GM19324 (cell line): ENCODE measurements at regions not wholly inside any gene's neighbourhood (a gene's known extent, or its start where the extent isn't known, plus 50 kb on each side); places are given as distances from the start of the nearest gene placed in this dataset.
"Not testable (repeated sequence)": the region's sequence is repeated elsewhere in the genome, so short reads cannot be mapped to it uniquely, and the experiment has no call there.

Experiments
- ATAC-seq: cut with Tn5 transposase; IDR thresholded peaks from one replicate; pipeline ENCODE4 v1.9.1; 2021; ENCODE audit warnings: mild to moderate bottlenecking, moderate library complexity; ENCODE audit not compliant: unreplicated experiment, low FRiP score

- peak; percentile 96 for ATAC-seq
Measured at GRCh38 chr12:90515199-90516175, 439.5 kb downstream of the CCER1 start.

DNA sequence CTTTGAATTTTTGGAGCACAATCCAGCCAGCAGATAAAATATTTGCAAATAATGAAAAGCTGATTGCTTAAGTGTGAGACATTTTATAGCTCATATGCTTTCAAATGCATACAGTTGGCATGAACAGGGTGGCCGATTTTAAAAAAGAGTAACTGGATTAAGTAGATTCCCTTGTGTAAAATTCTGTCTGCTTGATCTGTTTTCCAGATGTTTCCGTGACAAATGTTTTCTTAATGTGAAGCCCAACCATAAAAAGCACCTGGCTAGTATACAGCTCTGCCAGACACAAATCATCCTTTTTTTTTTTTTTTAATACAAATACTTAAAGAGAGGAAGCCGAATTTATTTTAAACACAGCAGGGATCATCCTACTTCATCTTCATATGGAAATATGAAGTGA, 440.7 kb downstream of the CCER1 start:
- no peak for ATAC-seq

GRCh38 chr12:90512518-90512917, 442.5 kb downstream of the CCER1 start:
- no peak for ATAC-seq

- no peak for ATAC-seq
Measured at GRCh38 chr12:90510948-90511347, 444.0 kb downstream of the CCER1 start.

GRCh38 chr12:90504806-90505205, 450.2 kb downstream of the CCER1 start:
- no peak for ATAC-seq

- ATAC-seq = no peak
Measured at GRCh38 chr12:90502070-90502469, 452.9 kb downstream of the CCER1 start.

DNA sequence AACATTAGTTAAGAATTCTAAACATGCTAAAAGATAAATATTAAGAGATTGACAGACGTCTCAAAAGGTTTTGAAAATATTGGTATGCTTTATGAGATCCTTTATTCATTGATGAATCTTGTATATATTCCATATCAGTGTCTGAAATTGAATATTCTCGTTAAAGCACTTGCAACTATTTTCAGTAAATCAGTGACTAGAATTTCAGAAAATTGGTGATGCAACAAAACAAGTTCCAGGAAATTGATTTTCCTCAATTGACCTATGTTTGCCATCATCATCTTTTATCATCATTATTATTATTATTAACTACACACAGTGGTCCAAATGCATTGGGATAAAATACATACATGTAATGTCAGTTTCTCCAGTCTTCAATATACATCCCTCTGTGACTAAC, 453.6 kb downstream of the CCER1 start:
- no peak for ATAC-seq

DNA sequence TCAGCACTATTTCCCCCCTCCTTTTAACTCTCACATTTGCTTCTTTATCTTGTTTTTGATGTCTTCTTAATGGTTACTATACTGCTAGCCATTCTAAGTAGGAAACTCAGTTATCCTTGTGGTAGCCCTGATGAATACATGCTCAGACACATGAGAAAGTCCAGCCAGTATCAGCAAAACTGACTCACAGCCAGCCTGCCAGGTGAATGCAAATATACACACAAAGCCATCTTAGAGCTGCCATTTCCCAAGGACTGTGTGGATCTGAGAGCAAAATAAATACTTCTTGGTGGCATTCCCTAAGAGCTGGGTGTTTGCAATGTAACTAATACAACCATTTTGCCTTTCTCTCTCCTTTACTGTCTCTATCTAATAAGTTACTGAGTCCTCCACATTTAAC, 455.2 kb downstream of the CCER1 start:
- no peak for ATAC-seq

DNA sequence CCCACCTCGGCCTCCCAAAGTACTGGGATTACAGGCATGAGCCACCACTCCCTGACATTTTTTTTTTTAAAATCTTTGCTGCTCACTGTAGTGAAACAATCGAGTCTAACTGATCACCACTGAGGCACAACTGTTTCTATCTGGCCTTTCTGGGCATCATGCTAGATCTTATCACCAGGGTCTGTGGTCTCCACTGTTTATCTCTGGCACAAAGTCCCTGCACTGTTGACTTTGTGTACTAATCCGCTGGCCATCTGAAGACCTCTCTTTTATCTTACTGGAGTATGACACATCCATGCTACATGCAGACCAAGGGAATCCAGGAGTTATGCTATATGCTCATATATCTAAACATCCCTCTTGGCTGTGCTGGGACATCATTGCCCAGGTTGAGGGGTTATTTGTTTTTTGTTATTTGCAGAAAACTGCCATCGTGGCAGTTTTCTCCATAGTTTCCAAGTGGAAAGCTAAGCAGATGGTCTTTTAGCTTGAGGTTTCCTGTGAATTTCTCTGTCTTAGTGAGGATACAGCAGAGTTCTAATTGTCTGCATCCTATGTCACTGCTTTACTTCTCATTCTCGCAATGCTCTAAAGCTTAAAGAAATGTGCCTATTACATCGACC, 456.9 kb downstream of the CCER1 start:
- ATAC-seq = no peak

GRCh38 chr12:90490355-90490754, 464.6 kb downstream of the CCER1 start:
- ATAC-seq = no peak

GRCh38 chr12:90489141-90489540, 465.8 kb downstream of the CCER1 start:
- ATAC-seq = no peak

DNA sequence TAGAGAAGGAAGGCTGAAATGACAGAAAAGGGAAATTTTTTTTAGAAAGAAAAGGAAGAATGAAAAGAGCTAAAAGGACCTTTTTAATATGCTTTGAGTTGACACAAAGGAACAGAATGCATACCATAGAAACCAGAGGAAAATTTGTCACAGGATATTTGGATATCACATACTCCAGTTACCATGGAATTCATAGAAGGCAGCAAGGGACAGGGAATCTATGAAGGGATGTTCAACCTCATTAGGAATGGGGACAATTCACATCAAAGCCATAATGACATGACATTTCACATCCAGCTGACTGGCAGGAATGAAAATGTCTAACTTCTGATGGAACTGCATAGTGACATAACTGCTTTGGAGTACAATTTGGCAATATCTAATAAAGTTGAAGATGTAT, 469.4 kb downstream of the CCER1 start:
- no peak for ATAC-seq

GRCh38 chr12:90484094-90484493, 470.9 kb downstream of the CCER1 start:
- no peak for ATAC-seq

- no peak for ATAC-seq
Measured at GRCh38 chr12:90481748-90482147, 473.2 kb downstream of the CCER1 start.

DNA sequence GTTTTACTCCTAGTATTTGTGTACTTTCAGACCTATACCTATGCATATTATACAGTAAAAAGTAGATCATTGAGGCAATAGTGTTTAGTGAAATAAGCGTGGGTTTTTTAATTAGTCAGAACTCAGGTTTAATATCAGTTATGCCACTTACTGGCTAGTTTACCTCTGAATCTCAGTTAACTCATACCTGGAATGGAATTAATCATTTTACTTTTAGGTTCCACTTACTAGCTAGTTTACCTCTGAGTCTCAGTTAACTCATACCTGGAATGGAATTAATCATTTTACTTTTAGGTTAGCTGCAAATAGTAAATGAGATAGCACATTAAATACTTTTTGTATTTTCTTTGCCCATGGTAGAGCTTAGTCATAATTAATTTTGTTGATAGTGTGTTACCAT, 475.7 kb downstream of the CCER1 start:
- ATAC-seq = no peak

GRCh38 chr12:90473831-90474230, 481.1 kb downstream of the CCER1 start:
- no peak for ATAC-seq

DNA sequence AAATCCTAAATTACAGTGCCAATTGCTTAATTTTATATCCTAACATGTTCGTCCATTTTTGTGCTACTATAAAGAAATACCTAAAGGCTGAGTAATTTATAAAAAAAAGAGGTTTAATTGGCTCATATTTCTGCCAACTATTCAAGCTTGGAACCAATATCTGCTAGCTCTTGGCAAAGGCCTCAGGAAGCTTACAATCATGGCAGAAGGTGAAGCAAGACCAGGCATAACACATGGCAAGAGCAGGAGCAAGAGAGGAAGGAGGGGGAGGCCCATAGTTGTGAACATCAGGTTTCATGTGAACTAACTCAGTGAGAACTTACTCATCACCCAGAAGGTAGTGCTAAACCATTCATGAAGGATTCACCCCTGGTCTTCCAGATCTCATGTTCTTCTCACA, 494.3 kb downstream of the CCER1 start:
- ATAC-seq = no peak

GRCh38 chr12:90456248-90456647, 498.7 kb downstream of the CCER1 start:
- no peak for ATAC-seq

DNA sequence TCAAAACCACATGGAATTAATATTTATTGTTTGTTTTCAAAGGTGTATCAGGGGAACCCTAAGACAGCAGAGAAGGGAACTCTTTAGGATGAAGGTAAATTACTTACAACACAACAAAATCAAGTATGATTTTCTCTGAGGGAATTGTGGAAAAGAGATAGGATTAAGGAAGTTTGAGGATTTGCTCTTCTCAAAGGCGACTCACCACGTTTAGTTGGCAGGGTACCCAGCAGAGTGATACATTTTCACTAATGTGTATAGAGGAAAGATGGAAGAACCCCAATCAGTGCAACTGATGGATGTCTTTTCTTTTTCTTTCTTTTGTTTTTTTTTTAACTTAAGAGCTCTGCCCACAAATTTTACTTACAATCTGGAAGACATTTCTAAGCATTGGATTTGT, 499.2 kb downstream of the CCER1 start:
- no peak for ATAC-seq

- ATAC-seq = no peak
Measured at GRCh38 chr12:90449611-90450010, 505.4 kb downstream of the CCER1 start.

GRCh38 chr12:90443466-90443865, 511.5 kb downstream of the CCER1 start:
- not testable (repeated sequence) for ATAC-seq

- no peak for ATAC-seq
Measured at GRCh38 chr12:90441431-90441830, 513.5 kb downstream of the CCER1 start.
